H9 (cell line): ENCODE measurements at regions not wholly inside any gene's neighbourhood (a gene's known extent, or its start where the extent isn't known, plus 50 kb on each side); places are given as distances from the start of the nearest gene placed in this dataset.

ENCODE experiments used
- DNase-seq: peaks from one replicate; pipeline ENCODE4 v3.0.0-alpha.2; 2017
- H2AFZ ChIP-seq: one replicate; pipeline ENCODE4 v1.6.1; 2013; ENCODE audit warnings: mild to moderate bottlenecking, low read length, control low read depth, moderate library complexity
- H2AK5ac ChIP-seq: 2 replicates; pipeline ENCODE4 v1.6.1; 2013; ENCODE audit warnings: low read length, control low read depth, mixed read lengths; ENCODE audit not compliant: insufficient read length
- H2BK120ac ChIP-seq: one replicate; pipeline ENCODE4 v1.6.1; 2013; ENCODE audit warnings: low read depth, mild to moderate bottlenecking, low read length, control low read depth, inconsistent platforms; ENCODE audit not compliant: poor library complexity, severe bottlenecking
- H2BK12ac ChIP-seq: 2 replicates; pipeline ENCODE4 v1.6.1; 2013; ENCODE audit warnings: low read length, control low read depth, mixed read lengths, low read depth; ENCODE audit not compliant: insufficient read length
- H2BK15ac ChIP-seq: 2 replicates; pipeline ENCODE4 v1.6.1; 2013; ENCODE audit warnings: low read depth, low read length, control low read depth
- H2BK20ac ChIP-seq: one replicate; pipeline ENCODE4 v1.6.1; 2013; ENCODE audit warnings: low read depth, mild to moderate bottlenecking, low read length, control low read depth, inconsistent platforms; ENCODE audit not compliant: poor library complexity, severe bottlenecking
- H2BK5ac ChIP-seq: 2 replicates; pipeline ENCODE4 v1.6.1; 2013; ENCODE audit warnings: low read length, control low read depth, mixed read lengths; ENCODE audit not compliant: insufficient read length
- H3K14ac ChIP-seq: 2 replicates; pipeline ENCODE4 v1.6.1; 2013; ENCODE audit warnings: low read length, control low read depth; ENCODE audit not compliant: insufficient read depth
- H3K18ac ChIP-seq: 2 replicates; pipeline ENCODE4 v1.6.1; 2013; ENCODE audit warnings: low read depth, mild to moderate bottlenecking, mixed read lengths, low read length, control low read depth; ENCODE audit not compliant: insufficient read length
- H3K23ac ChIP-seq: 2 replicates; pipeline ENCODE4 v1.6.1; 2013; ENCODE audit warnings: low read length, control low read depth, mixed read lengths, low read depth; ENCODE audit not compliant: insufficient read length
- H3K23me2 ChIP-seq: 2 replicates; pipeline ENCODE4 v1.6.1; 2013; ENCODE audit warnings: low read depth, mild to moderate bottlenecking, mixed read lengths, low read length, control low read depth; ENCODE audit not compliant: insufficient read length, poor library complexity, severe bottlenecking
- H3K27ac ChIP-seq: 2 replicates; pipeline ENCODE4 v1.5.1; 2013; ENCODE audit warnings: low read length, control low read depth, mixed read lengths, low read depth; ENCODE audit not compliant: insufficient read length
- H3K27me3 ChIP-seq: 2 replicates; pipeline ENCODE4 v1.6.1; 2013; ENCODE audit warnings: low read length, control low read depth, inconsistent platforms; ENCODE audit not compliant: insufficient read depth
- H3K4ac ChIP-seq: 2 replicates; pipeline ENCODE4 v1.6.1; 2013; ENCODE audit warnings: low read depth, mild to moderate bottlenecking, control low read depth, inconsistent platforms, low read length, moderate library complexity
- H3K4me1 ChIP-seq: 2 replicates; pipeline ENCODE4 v1.6.1; 2013; ENCODE audit warnings: low read length, control low read depth, inconsistent platforms; ENCODE audit not compliant: insufficient read depth
- H3K4me2 ChIP-seq: 2 replicates; pipeline ENCODE4 v1.6.1; 2013; ENCODE audit warnings: low read length, control low read depth, mixed read lengths; ENCODE audit not compliant: insufficient read length, insufficient read depth
- H3K56ac ChIP-seq: 2 replicates; pipeline ENCODE4 v1.6.1; 2013; ENCODE audit warnings: low read depth, mild to moderate bottlenecking, mixed read lengths, low read length, control low read depth; ENCODE audit not compliant: insufficient read length
- H3K79me1 ChIP-seq: 2 replicates; pipeline ENCODE4 v1.6.1; 2013; ENCODE audit warnings: low read depth, mild to moderate bottlenecking, moderate library complexity, low read length, control low read depth, inconsistent platforms; ENCODE audit not compliant: insufficient read depth, poor library complexity, severe bottlenecking
- H3K79me2 ChIP-seq: 2 replicates; pipeline ENCODE4 v1.6.1; 2013; ENCODE audit warnings: low read length, control low read depth, inconsistent platforms; ENCODE audit not compliant: insufficient read depth
- H3K9ac ChIP-seq: 2 replicates; pipeline ENCODE4 v1.6.1; 2013; ENCODE audit warnings: low read length, control low read depth, mixed read lengths; ENCODE audit not compliant: insufficient read length; ENCODE audit errors: extremely low read depth
- H3K9me3 ChIP-seq: one replicate; pipeline ENCODE4 v1.6.1; 2013; ENCODE audit warnings: low read depth, low read length, inconsistent platforms; ENCODE audit not compliant: control insufficient read depth
- H3T11ph ChIP-seq: one replicate; pipeline ENCODE4 v1.6.1; 2013; ENCODE audit warnings: mild to moderate bottlenecking, low read length, control low read depth, inconsistent platforms
- H4K20me1 ChIP-seq: one replicate; pipeline ENCODE4 v1.6.1; 2013; ENCODE audit not compliant: control insufficient read depth, insufficient read length, insufficient read depth
- H4K5ac ChIP-seq: 2 replicates; pipeline ENCODE4 v1.6.1; 2013; ENCODE audit warnings: low read depth, mild to moderate bottlenecking, mixed read lengths, low read length, control low read depth; ENCODE audit not compliant: insufficient read length
- H4K8ac ChIP-seq: replicated peaks from 2 replicates; pipeline ENCODE4 v1.6.1; 2013; ENCODE audit warnings: low read length, control low read depth, mixed read lengths, low read depth; ENCODE audit not compliant: insufficient read length
- H4K91ac ChIP-seq: 2 replicates; pipeline ENCODE4 v1.6.1; 2013; ENCODE audit warnings: low read depth, mild to moderate bottlenecking, moderate library complexity, mixed read lengths, low read length, control low read depth; ENCODE audit not compliant: insufficient read length
- H3K27ac Mint-ChIP-seq, 3 experiments: 2 replicates in 2 of 3; 3 replicates in 1 of 3; pipeline ENCODE4 v1.8.0; 2020 to 2021; ENCODE audit warnings: mixed read lengths in 3 of 3, mild to moderate bottlenecking in 1 of 3, moderate library complexity in 1 of 3
- H3K27me3 Mint-ChIP-seq: 2 replicates; pipeline ENCODE4 v1.8.0; 2021; ENCODE audit warnings: low read depth, mild to moderate bottlenecking, moderate library complexity, mixed read lengths
- H3K36me3 Mint-ChIP-seq, 3 experiments: 2 replicates in 2 of 3; 3 replicates in 1 of 3; pipeline ENCODE4 v1.8.0; 2020 to 2021; ENCODE audit warnings: low read depth in 3 of 3, mixed read lengths in 3 of 3; ENCODE audit not compliant: insufficient read depth in 1 of 3
- H3K4me1 Mint-ChIP-seq, 2 experiments: 2 replicates each; pipeline ENCODE4 v1.8.0; 2020; ENCODE audit warnings: mixed read lengths in 2 of 2
- H3K4me3 Mint-ChIP-seq, 2 experiments: 2 replicates in 1 of 2; 3 replicates in 1 of 2; pipeline ENCODE4 v1.8.0; 2020 to 2021; ENCODE audit warnings: mild to moderate bottlenecking in 2 of 2, mixed read lengths in 2 of 2, moderate library complexity in 1 of 2
- H3K9me3 Mint-ChIP-seq, 2 experiments: 2 replicates in 1 of 2; 3 replicates in 1 of 2; pipeline ENCODE4 v1.8.0; 2020; ENCODE audit warnings: mild to moderate bottlenecking in 2 of 2, mixed read lengths in 2 of 2, moderate library complexity in 1 of 2
- WGBS: extraction: QIAGEN DNeasy Blood & Tissue Kit; methylation state at CpG from one replicate; pipeline ENCODE4 v1.1.7; 2013; ENCODE audit warnings: missing lambda C conversion rate, low lambda C conversion rate, mixed read lengths; ENCODE audit not compliant: insufficient read length; ENCODE audit errors: extremely low coverage; 5-methylcytosine and 5-hydroxymethylcytosine counted together
- TF ChIP-seq, protein P1 (sequence below): fragments of 200-600 bp; sonication (generic); conservative IDR thresholded peaks from 3 replicates; pipeline ENCODE4 v1.8.0; 2021; ENCODE audit warnings: antibody characterized with exemption, mild to moderate bottlenecking

GRCh38 chr1:218942431-218942830 lies 231.2 kb upstream of the LYPLAL1 start:
- peaks cover 3 to 10% of the 10 kb centered on the region in 2 experiments; a peak in 4 of 5 replicates for H3K9me3 Mint-ChIP-seq
- no peak for DNase-seq
- H2AFZ ChIP-seq, result no peak overlapping the region
- H3K9me3 ChIP-seq, result no peaks in the 10 kb centered on the region
- no peak overlapping the region for H3K4ac ChIP-seq
- no peak overlapping the region for H2BK20ac ChIP-seq
- H2BK12ac ChIP-seq, result no peak overlapping the region
- TF ChIP-seq, protein P1, sequence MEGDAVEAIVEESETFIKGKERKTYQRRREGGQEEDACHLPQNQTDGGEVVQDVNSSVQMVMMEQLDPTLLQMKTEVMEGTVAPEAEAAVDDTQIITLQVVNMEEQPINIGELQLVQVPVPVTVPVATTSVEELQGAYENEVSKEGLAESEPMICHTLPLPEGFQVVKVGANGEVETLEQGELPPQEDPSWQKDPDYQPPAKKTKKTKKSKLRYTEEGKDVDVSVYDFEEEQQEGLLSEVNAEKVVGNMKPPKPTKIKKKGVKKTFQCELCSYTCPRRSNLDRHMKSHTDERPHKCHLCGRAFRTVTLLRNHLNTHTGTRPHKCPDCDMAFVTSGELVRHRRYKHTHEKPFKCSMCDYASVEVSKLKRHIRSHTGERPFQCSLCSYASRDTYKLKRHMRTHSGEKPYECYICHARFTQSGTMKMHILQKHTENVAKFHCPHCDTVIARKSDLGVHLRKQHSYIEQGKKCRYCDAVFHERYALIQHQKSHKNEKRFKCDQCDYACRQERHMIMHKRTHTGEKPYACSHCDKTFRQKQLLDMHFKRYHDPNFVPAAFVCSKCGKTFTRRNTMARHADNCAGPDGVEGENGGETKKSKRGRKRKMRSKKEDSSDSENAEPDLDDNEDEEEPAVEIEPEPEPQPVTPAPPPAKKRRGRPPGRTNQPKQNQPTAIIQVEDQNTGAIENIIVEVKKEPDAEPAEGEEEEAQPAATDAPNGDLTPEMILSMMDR, result no peak
- no CpG with 5 or more reads among the region's 5 CpGs for WGBS
- H3T11ph ChIP-seq, result no peak overlapping the region
- no peaks in the 10 kb centered on the region for H3K4me1 ChIP-seq
- no peaks in the 10 kb centered on the region for H4K20me1 ChIP-seq
- no peak overlapping the region for H2BK15ac ChIP-seq
- no peak overlapping the region for H3K18ac ChIP-seq
- no peak overlapping the region for H2BK5ac ChIP-seq
- H2BK120ac ChIP-seq, result no peak overlapping the region
- no peak overlapping the region for H3K14ac ChIP-seq
- H3K23ac ChIP-seq, result no peak overlapping the region
- no peak overlapping the region for H2AK5ac ChIP-seq
- no peaks in the 10 kb centered on the region for H3K27me3 Mint-ChIP-seq
- no peak overlapping the region for H3K56ac ChIP-seq
- H3K79me2 ChIP-seq, result no peaks in the 10 kb centered on the region
- H3K36me3 Mint-ChIP-seq, result peaks cover 0 to 7% (median 2%) of the 10 kb centered on the region in 3 experiments; a peak in 2 of 7 replicates
- no peak overlapping the region for H4K5ac ChIP-seq
- no peak overlapping the region for H3K4me3 Mint-ChIP-seq
- H3K27me3 ChIP-seq, result no peaks in the 10 kb centered on the region
- no peak overlapping the region for H4K8ac ChIP-seq
- no peaks in the 10 kb centered on the region for H3K4me1 Mint-ChIP-seq
- no peaks in the 10 kb centered on the region for H3K23me2 ChIP-seq
- no peak overlapping the region for H4K91ac ChIP-seq
- H3K79me1 ChIP-seq, result no peaks in the 10 kb centered on the region
- no peak overlapping the region for H3K27ac Mint-ChIP-seq
- no peak overlapping the region for H3K4me2 ChIP-seq
- no peak overlapping the region for H3K9ac ChIP-seq
- H3K27ac ChIP-seq, result no peak overlapping the region
